ENCODE measurements at regions not wholly inside any gene's neighbourhood (a gene's known extent, or its start where the extent isn't known, plus 50 kb on each side); places are given as distances from the start of the nearest gene placed in this dataset.

GRCh38 chr22:44571566-44572413 lies 73.8 kb upstream of the RTL6 start:
- no peak for DNase-seq (ENCODE audit: low read depth, low spot score)
- Histone ChIP-seq H3K79me2 (ENCODE audit: control insufficient read depth, insufficient read depth, low read length) (no peaks in the 10 kb centered on the region), H4K20me1 (replicated peaks; ENCODE audit: control insufficient read depth, extremely low read depth, insufficient read depth, low read length) (no peaks in the 10 kb centered on the region), H3K9ac (replicated peaks; ENCODE audit: extremely low read depth, insufficient read depth, low read length) (no peak overlapping the region), H2AFZ (ENCODE audit: low read depth, low read length) (no peak overlapping the region), H3K4me2 (ENCODE audit: insufficient read depth, low read length) (no peak overlapping the region), H3K27me3 (ENCODE audit: control insufficient read depth in 2 of 2, insufficient read depth in 2 of 2, low read length in 2 of 2) (no peaks in the 10 kb centered on the region), H3K9me1 (replicated peaks; ENCODE audit: control insufficient read depth, extremely low read depth, insufficient read depth, low read length) (no peaks in the 10 kb centered on the region), H3K4me1 (ENCODE audit: control insufficient read depth, extremely low read depth, insufficient read depth, low read length) (no peaks in the 10 kb centered on the region), H3K9me3 (replicated peaks; ENCODE audit: control insufficient read depth, insufficient read depth, low read length) (no peaks in the 10 kb centered on the region), H3K27ac (ENCODE audit: insufficient read depth, low read depth, low read length) (no peak overlapping the region), H3K4me3 (replicated peaks in 1 of 3; ENCODE audit: insufficient read depth in 1 of 3, low read depth in 1 of 3, low read length in 3 of 3) (no peak overlapping the region), H3K36me3 (ENCODE audit: control insufficient read depth in 2 of 2, extremely low read depth in 1 of 2, insufficient read depth in 2 of 2, low read length in 2 of 2) (no peaks in the 10 kb centered on the region)
- no TSS peak for BruUV-seq (replicated peaks)
- intact Hi-C loops (cut with micrococcal nuclease) (no loop called here), dilution Hi-C loops (cut with MboI; ENCODE audit: extremely low pct_ligation_motif_present, low sequenced_read_pairs) (no loop called here)
- POLR2A ChIA-PET, result no interaction called here
- CTCF ChIA-PET, result interaction anchor here (1.1 to 3.3 kb wide), 2 partner anchors 113 to 578 kb away, joined by 4 to 15 read pairs; no protein-coding TSS in a partner anchor
- FAIRE-seq, result no peak
- TF ChIP-seq FOS (IDR thresholded peaks at IDR 0.05; ENCODE audit: borderline replicate concordance, insufficient read depth, low read length), result no peak
- no peak for TF ChIP-seq MAX (IDR thresholded peaks at IDR 0.05; ENCODE audit: insufficient read depth, insufficient read length)
- no peak for TF ChIP-seq POLR2AphosphoS5 (IDR thresholded peaks at IDR 0.05; ENCODE audit: insufficient read depth, low read depth, low read length)
- no peak for TF ChIP-seq JUN (IDR thresholded peaks at IDR 0.05; ENCODE audit: borderline replicate concordance, insufficient read depth, insufficient read length, low read depth)
- TF ChIP-seq CTCF (IDR thresholded peaks at IDR 0.05; ENCODE audit: extremely low read depth in 1 of 2, insufficient read depth in 1 of 2, low read depth in 1 of 2, low read length in 2 of 2), result no peak
- no peak for TF ChIP-seq GATA2 (IDR thresholded peaks at IDR 0.05; ENCODE audit: insufficient read depth, insufficient read length, low read depth, low read length)
- no peak for TF ChIP-seq MYC (IDR thresholded peaks at IDR 0.05; ENCODE audit: low read depth, low read length)
- no peak for TF ChIP-seq POLR2A (IDR thresholded peaks at IDR 0.05; ENCODE audit: low read depth, low read length)
- TF ChIP-seq EZH2 (IDR thresholded peaks at IDR 0.05; ENCODE audit: borderline replicate concordance, low read depth, low read length, severe bottlenecking), result no peak

Measured in endothelial cell of umbilical vein (primary cell).